Skeletal muscle tissue (tissue), 3 donors: ENCODE measurements at regions not wholly inside any gene's neighbourhood (a gene's known extent, or its start where the extent isn't known, plus 50 kb on each side); places are given as distances from the start of the nearest gene placed in this dataset.

Experiments used
- H3K27ac ChIP-seq: one replicate; pipeline ENCODE4 v1.7.0; 2013; ENCODE audit warnings: mild to moderate bottlenecking, low read depth, low read length, inconsistent platforms
- H3K27me3 ChIP-seq, 3 donors: one replicate each; pipeline ENCODE4 v1.7.0; 2013; ENCODE audit warnings: low read length in 3 of 3; ENCODE audit not compliant: control insufficient read depth in 3 of 3, insufficient read depth in 3 of 3
- H3K36me3 ChIP-seq, 3 donors: one replicate each; pipeline ENCODE4 v1.7.0; 2013; ENCODE audit warnings: low read length in 3 of 3; ENCODE audit not compliant: control insufficient read depth in 3 of 3, insufficient read depth in 3 of 3
- H3K4me1 ChIP-seq, 3 donors: one replicate each; pipeline ENCODE4 v1.7.0; 2013; ENCODE audit warnings: low read length in 3 of 3, mild to moderate bottlenecking in 3 of 3; ENCODE audit not compliant: control insufficient read depth in 3 of 3, insufficient read depth in 3 of 3
- H3K4me3 ChIP-seq, 3 donors: one replicate each; pipeline ENCODE4 v1.7.0; 2013; ENCODE audit warnings: low read length in 3 of 3
- H3K9ac ChIP-seq, 3 donors: one replicate each; pipeline ENCODE4 v1.7.0; 2013; ENCODE audit warnings: low read length in 3 of 3, mild to moderate bottlenecking in 3 of 3, moderate library complexity in 2 of 3, low read depth in 1 of 3
- H3K9me3 ChIP-seq, 3 donors: one replicate each; pipeline ENCODE4 v1.7.0; 2013; ENCODE audit warnings: low read length in 3 of 3; ENCODE audit not compliant: control insufficient read depth in 3 of 3
- donor health status: Osteomylitis.

DNA sequence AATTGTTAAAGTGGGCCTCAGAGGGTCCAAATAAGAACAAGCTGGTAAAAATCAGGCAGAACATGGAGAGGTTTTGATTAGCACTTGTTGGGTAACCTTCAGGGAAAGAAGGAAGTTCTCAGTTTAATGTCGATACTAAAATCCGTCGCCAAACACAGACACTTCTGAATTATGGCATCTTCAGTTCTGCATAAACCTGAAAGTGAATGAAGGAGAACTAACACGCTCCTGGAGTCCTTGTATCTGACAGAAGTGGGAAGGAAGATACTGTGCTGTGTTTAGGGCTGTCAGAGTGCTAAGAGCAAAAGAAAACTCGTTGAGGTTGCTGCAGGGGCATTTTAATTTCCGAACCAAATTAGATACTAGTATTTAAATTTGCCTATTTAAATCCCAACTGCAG lies 106.2 kb downstream of the TMA16 start:
- no peaks in the 10 kb centered on the region for H3K36me3 ChIP-seq
- H3K9ac ChIP-seq = no peak overlapping the region
- no peaks in the 10 kb centered on the region for H3K4me1 ChIP-seq
- H3K9me3 ChIP-seq = no peaks in the 10 kb centered on the region
- no peaks in the 10 kb centered on the region for H3K27me3 ChIP-seq
- no peak overlapping the region for H3K27ac ChIP-seq
- no peak overlapping the region for H3K4me3 ChIP-seq

DNA sequence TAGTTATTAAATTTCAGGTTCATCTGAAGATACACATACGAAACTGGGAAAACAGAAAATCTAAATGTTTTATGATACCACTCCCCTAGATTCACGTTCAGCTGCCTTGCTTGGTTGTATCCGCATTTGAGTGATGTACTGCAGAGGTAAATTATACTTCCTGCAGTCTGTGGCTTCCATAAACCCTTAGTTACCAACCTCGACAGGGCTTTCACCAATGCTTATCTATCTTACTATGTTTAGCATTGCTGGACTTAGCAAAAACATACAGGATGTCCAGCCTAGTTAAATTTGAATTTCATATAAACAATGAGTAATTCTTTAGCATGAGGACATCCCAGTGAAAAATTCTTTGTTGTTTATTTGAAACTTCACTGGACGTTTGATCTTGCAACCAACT lies 108.8 kb downstream of the TMA16 start:
- Histone ChIP-seq H3K9ac (no peak overlapping the region), H3K27ac (no peak overlapping the region), H3K36me3 (no peaks in the 10 kb centered on the region), H3K9me3 (no peaks in the 10 kb centered on the region), H3K27me3 (no peaks in the 10 kb centered on the region), H3K4me1 (no peaks in the 10 kb centered on the region), H3K4me3 (no peak overlapping the region)

DNA sequence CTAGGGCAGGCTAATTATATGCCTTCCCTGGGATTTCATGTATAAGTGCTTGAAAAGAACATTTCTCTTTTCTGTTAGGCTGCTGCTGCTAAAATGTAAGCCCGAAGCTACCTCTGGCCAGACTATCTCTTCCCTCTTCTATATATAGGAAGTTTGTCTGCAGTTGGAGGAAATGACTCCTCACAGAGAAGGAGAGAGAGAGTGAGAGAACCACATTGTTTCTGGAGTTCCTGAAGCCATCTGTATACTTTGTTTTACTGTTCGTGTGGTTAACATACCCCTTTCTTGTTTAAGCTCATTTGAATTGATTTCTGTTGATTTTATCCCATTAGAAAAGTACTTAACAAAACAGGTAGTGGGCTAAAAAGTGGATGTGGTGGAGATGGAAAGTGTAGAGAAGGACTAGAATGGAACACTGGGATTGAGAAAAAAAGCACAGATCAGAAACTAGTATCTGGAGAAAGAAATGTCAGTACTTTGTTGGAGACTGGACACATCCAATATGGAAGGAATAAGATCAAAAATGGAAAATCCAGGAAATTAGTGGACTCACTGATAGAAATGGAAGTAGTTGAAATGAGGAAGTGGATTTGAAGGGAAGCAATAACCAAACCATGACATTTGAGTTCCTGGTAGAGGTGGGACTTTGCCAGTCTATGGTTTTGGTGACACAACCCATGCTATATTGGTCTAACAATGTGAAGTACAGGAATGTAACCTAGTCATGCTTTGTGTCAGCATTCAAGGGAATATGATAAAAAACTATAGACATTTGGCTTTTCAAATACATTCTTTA lies 112.6 kb downstream of the TMA16 start:
- Histone ChIP-seq H3K27ac (no peak overlapping the region), H3K36me3 (no peaks in the 10 kb centered on the region), H3K9ac (no peak overlapping the region), H3K4me3 (no peak overlapping the region), H3K27me3 (no peaks in the 10 kb centered on the region), H3K4me1 (no peaks in the 10 kb centered on the region), H3K9me3 (no peaks in the 10 kb centered on the region)

DNA sequence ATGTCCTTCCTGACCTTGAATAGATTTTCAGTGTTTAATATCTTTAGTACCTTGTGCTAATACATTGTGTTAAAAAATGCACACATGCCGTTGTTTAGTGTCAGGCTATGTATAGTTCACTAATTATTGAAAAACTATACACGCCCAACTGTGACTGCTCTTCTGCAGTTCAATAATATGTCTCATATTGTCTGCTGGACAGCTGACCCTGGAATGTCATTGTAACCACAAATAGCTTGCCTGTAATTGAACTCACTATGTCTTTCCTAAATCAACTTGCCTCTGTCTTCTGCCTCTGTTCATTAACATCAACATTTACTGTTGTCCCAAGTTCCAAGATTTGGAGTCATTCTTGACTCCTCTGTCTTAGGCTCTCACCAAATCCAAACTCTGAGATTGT lies 114.5 kb downstream of the TMA16 start:
- no peaks in the 10 kb centered on the region for H3K27me3 ChIP-seq
- no peak overlapping the region for H3K4me3 ChIP-seq
- no peaks in the 10 kb centered on the region for H3K36me3 ChIP-seq
- no peak overlapping the region for H3K27ac ChIP-seq
- no peaks in the 10 kb centered on the region for H3K9me3 ChIP-seq
- H3K9ac ChIP-seq = no peak overlapping the region
- no peaks in the 10 kb centered on the region for H3K4me1 ChIP-seq

DNA sequence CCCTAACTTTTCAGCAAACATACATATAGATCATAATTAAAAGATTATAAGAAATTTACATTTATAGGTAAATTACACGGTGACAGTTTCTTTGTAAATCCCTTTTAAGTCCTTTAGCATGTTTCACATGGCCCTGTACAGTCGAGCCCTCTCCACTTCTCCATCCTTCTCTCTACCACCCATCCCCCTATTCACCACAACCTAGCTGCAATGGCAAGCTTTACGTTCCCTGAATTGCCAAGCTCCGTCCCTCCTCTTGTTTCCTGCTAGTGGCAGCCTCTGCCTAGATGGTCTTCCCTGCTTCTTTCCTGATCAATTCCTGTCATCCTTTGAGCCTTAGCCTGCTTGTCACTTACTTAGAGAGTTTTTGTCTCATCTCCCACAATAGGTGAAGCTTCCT lies 116.2 kb downstream of the TMA16 start:
- Histone ChIP-seq H3K27ac (peak overlapping the region; percentile 13), H3K9ac (no peak overlapping the region), H3K4me3 (peak overlapping the region in 2 of 3 donors; percentile 35 to 44), H3K27me3 (no peaks in the 10 kb centered on the region), H3K36me3 (no peaks in the 10 kb centered on the region), H3K4me1 (no peaks in the 10 kb centered on the region), H3K9me3 (no peaks in the 10 kb centered on the region)

DNA sequence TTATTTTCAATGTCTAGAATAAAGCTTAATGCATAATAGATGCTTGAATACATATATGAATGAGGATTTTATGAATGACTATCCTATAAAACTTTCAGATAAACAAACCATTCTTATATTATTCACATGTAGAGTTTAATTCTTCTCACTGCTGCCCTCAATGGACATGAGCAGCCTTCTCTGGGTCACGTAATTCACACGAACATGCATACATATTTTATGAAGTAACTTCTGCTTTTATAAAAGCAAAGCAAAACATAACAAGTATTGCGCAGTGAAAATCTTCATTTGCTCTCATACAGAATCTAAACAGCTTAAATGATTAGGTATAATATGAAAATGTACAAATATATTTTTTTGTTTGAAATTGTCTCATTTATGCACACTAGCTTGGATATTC lies 116.7 kb downstream of the TMA16 start:
- no peaks in the 10 kb centered on the region for H3K4me1 ChIP-seq
- H3K27ac ChIP-seq = peak overlapping the region; percentile 46
- no peak overlapping the region for H3K9ac ChIP-seq
- H3K36me3 ChIP-seq = no peaks in the 10 kb centered on the region
- H3K9me3 ChIP-seq = no peaks in the 10 kb centered on the region
- no peaks in the 10 kb centered on the region for H3K27me3 ChIP-seq
- H3K4me3 ChIP-seq = no peak overlapping the region

DNA sequence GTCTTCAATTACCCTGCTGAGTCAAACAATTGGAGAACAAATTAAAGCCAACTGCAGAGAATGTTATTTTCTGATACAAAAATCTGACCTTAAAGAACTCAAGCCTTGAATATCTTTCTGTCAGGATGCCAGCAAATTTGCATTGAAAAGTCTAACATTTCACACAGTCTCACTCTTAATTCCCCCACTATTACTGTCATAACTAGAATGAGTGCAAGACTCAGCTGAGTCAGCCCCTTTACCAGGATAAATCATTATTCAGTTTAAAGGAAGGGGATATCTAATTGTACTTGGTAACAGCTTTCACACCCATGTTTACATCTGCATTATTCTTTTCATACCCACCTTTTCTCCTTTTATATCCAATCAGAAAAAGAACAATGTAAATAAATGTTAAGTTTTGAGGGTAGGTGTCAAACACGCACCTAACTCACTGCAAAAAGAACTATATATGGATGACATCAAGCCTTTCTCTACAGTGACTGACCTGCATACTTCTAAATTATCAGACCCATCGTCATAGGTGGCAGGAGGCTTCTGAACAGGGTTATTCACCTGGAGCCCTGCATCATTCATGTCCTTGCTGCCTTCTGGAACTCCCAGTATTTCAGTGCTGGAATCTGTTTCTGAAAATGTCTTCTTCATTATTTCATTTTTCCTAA lies 117.4 kb downstream of the TMA16 start:
- H3K36me3 ChIP-seq = no peaks in the 10 kb centered on the region
- H3K27me3 ChIP-seq = no peaks in the 10 kb centered on the region
- H3K9me3 ChIP-seq = no peaks in the 10 kb centered on the region
- H3K4me3 ChIP-seq = peak overlapping the region in 1 of 3 donors; percentile 34
- H3K9ac ChIP-seq = no peak overlapping the region
- H3K4me1 ChIP-seq = no peaks in the 10 kb centered on the region
- peak overlapping the region; percentile 46 for H3K27ac ChIP-seq

DNA sequence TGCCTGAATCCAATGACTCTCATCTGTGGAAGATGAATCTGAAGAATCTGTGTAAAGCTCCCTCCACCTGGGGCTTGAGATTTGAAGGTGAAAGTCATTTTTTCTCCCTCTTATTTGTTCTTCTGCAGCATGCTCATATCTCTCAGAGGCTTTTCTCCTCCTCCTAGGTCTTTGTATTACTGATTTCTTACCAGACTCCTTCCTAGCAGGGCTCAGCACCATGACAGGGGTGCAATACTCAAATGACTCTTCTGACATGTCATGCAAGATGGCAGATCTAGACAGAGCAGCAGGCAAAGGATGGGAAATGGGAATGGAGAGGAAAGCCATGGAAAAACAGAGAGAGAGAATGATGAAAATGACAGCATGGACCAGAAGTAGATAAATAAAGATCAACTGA lies 118.3 kb downstream of the TMA16 start:
- peak overlapping the region in 1 of 3 donors; percentile 34 for H3K4me3 ChIP-seq
- H3K9me3 ChIP-seq = no peaks in the 10 kb centered on the region
- no peak overlapping the region for H3K9ac ChIP-seq
- H3K36me3 ChIP-seq = no peaks in the 10 kb centered on the region
- H3K27me3 ChIP-seq = no peaks in the 10 kb centered on the region
- peak overlapping the region; percentile 46 for H3K27ac ChIP-seq
- no peaks in the 10 kb centered on the region for H3K4me1 ChIP-seq

DNA sequence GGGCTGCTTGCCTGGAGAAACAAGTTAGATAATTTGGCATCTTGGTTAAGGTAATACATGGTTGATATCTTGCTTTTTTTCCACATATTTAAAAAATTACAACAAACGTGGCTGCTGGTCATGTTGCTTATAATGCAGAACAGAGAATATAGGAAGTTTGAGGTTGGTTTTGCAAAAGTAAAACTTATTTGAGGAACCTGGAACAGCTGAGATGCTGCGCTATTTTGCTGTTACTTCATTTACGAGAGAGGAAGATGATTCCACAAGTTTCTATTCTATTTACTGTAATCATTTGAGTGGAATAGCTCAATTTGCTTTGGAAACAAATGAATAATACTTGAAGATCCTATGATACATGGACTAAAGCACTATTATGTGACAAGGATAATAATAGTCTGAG lies 118.9 kb downstream of the TMA16 start:
- Histone ChIP-seq H3K9me3 (no peaks in the 10 kb centered on the region), H3K4me1 (no peaks in the 10 kb centered on the region), H3K9ac (no peak overlapping the region), H3K4me3 (peak overlapping the region in 1 of 3 donors; percentile 26), H3K36me3 (no peaks in the 10 kb centered on the region), H3K27me3 (no peaks in the 10 kb centered on the region), H3K27ac (peak overlapping the region; percentile 46)

DNA sequence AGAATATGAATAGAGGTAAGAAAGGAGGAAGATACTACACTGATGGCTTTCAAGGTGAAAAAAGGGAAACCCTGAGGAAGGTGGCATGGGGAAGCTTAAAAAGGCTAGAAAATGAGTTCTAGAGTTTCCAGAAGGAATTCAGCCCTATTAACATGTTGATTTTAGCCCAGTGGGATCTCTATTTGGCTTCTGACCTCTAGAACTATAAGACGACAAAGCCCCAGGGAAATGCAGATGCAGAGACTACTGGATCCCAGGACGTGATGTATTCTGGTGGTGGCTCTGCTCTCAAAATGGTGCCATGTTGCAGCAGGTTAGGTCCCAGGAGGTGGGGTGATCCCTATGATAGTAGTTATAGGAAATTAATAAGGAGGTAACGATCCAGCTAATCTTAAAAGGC lies 120.4 kb downstream of the TMA16 start:
- no peak overlapping the region for H3K4me3 ChIP-seq
- H3K9ac ChIP-seq = no peak overlapping the region
- H3K27ac ChIP-seq = no peak overlapping the region
- H3K36me3 ChIP-seq = no peaks in the 10 kb centered on the region
- H3K4me1 ChIP-seq = no peaks in the 10 kb centered on the region
- H3K9me3 ChIP-seq = no peaks in the 10 kb centered on the region
- H3K27me3 ChIP-seq = no peaks in the 10 kb centered on the region
